ENCODE measurements at regions not wholly inside any gene's neighbourhood (a gene's known extent, or its start where the extent isn't known, plus 50 kb on each side); places are given as distances from the start of the nearest gene placed in this dataset.

- DNase-seq (ENCODE audit: low read depth, low spot score) = peak; percentile 30
These were observed 178.7 kb downstream of the CHD9NB start for GRCh38 chr16:52874042-52874441.

- DNase-seq (ENCODE audit: low read depth, low spot score) = no peak
These were observed 180.0 kb downstream of the CHD9NB start for GRCh38 chr16:52872731-52873130.

GRCh38 chr16:52871481-52871880 is 181.2 kb downstream of the CHD9NB start:
- DNase-seq (ENCODE audit: low read depth, low spot score) = no peak

GRCh38 chr16:52869243-52869642 is 183.5 kb downstream of the CHD9NB start:
- DNase-seq (ENCODE audit: low read depth, low spot score) = no peak

- DNase-seq (ENCODE audit: low read depth, low spot score) = no peak
These were observed 189.7 kb downstream of the CHD9NB start for GRCh38 chr16:52863000-52863399.

GRCh38 chr16:52861614-52862022 is 191.1 kb downstream of the CHD9NB start:
- peak; percentile 42 for DNase-seq (ENCODE audit: low read depth, low spot score)

GRCh38 chr16:52855463-52855862 is 197.2 kb downstream of the CHD9NB start:
- no peak for DNase-seq (ENCODE audit: low read depth, low spot score)

- peak; percentile 83 for DNase-seq (ENCODE audit: low read depth, low spot score)
These were observed 199.7 kb downstream of the CHD9NB start for GRCh38 chr16:52852978-52853377.

GRCh38 chr16:52851211-52851740 is 201.4 kb downstream of the CHD9NB start:
- no peak for DNase-seq (ENCODE audit: low read depth, low spot score)

- no peak for DNase-seq (ENCODE audit: low read depth, low spot score)
These were observed 209.3 kb downstream of the CHD9NB start for GRCh38 chr16:52843381-52843780.

GRCh38 chr16:52837251-52837650 is 215.4 kb downstream of the CHD9NB start:
- no peak for DNase-seq (ENCODE audit: low read depth, low spot score)

- DNase-seq (ENCODE audit: low read depth, low spot score) = no peak
These were observed 217.8 kb downstream of the CHD9NB start for GRCh38 chr16:52834736-52835465.

- no peak for DNase-seq (ENCODE audit: low read depth, low spot score)
These were observed 219.9 kb downstream of the CHD9NB start for GRCh38 chr16:52832771-52833170.

GRCh38 chr16:52827456-52827855 is 225.2 kb downstream of the CHD9NB start:
- no peak for DNase-seq (ENCODE audit: low read depth, low spot score)

GRCh38 chr16:52825892-52826291 is 226.8 kb downstream of the CHD9NB start:
- no peak for DNase-seq (ENCODE audit: low read depth, low spot score)

- DNase-seq (ENCODE audit: low read depth, low spot score) = no peak
These were observed 232.9 kb downstream of the CHD9NB start for GRCh38 chr16:52819808-52820207.

GRCh38 chr16:52819405-52819804 is 233.3 kb downstream of the CHD9NB start:
- no peak for DNase-seq (ENCODE audit: low read depth, low spot score)

- no peak for DNase-seq (ENCODE audit: low read depth, low spot score)
These were observed 235.0 kb downstream of the CHD9NB start for GRCh38 chr16:52817696-52818095.

- DNase-seq (ENCODE audit: low read depth, low spot score) = no peak
These were observed 235.7 kb downstream of the CHD9NB start for GRCh38 chr16:52816993-52817392.

GRCh38 chr16:52812678-52813556 is 239.8 kb downstream of the CHD9NB start:
- no peak for DNase-seq (ENCODE audit: low read depth, low spot score)

GRCh38 chr16:52805559-52806168 is 247.0 kb downstream of the CHD9NB start:
- DNase-seq (ENCODE audit: low read depth, low spot score) = peak; percentile 52

- DNase-seq (ENCODE audit: low read depth, low spot score) = no peak
These were observed 252.3 kb downstream of the CHD9NB start for GRCh38 chr16:52800432-52800831.
